DMS153 treated with DMSO at 0.1 percent for 48 hours (cell line): ENCODE measurements at regions not wholly inside any gene's neighbourhood (a gene's known extent, or its start where the extent isn't known, plus 50 kb on each side); places are given as distances from the start of the nearest gene placed in this dataset.
A peak's percentile ranks its signal among the peaks of the same experiment; 100 is the strongest.
"Not testable (repeated sequence)": the region's sequence is repeated elsewhere in the genome, so short reads cannot be mapped to it uniquely, and the experiment has no call there.

Experiments used
- DNase-seq: peaks from one replicate; lab custom pipeline; 2025; ENCODE audit not compliant: unreplicated experiment; lab: John Stamatoyannopoulos, UW

DNA sequence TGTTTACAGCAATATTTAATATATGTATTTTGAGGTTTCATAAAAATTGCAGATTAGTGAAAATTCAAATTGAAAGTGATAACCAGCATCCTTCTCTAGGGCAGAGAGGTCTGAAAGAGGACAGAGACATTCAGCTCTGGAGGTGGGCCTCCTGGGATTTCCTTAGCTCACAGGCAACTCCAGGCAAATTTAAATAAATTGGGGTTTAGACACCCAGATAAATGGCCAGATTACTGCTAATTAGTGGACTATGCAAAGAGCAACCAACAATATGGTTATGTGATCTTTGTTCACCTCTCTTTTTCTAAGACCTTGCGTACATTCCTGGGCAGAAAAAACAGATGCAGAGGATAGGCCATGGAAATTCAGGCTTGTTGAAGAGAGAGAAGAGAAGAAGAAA lies 1282.8 kb upstream of the ACVR2A start:
- no peak for DNase-seq

DNA sequence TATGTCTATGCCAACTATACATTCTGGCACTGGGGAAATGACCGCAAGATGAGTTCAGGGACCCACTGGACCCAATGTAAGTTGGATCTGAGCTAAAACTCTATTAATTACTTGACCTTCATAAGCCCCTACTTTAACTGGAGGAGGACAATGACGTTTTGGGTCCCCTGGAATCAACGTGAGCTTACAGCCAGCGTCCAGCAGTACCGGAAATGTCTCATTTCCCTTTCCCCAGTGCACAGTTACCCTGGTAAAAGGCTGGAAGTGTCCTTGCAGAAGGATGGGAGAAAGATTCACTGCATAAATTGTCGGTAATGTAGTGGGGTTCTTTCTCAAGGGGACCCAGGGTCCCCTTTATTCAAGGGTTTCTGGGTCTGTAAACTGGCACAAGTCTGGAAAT lies 1297.6 kb upstream of the ACVR2A start:
- DNase-seq = no peak

DNA sequence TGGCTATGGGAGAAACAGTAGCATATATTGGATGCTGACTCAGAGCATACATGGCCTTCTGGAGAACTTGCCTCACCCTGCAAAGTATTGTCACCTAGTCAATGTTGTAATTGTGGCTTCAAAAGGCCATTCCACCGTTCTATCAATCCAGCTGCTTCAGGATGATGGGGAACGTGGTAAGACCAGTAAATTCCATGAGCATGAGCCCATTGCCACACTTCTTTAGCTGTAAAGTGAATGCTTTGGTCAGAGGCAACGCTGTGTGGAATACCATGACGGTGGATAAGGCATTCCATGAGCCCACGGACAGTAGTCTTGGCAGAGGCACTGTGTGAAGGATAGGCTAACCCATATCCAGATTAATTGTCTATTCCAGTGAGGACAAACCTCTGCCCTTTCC lies 1300.1 kb upstream of the ACVR2A start:
- DNase-seq = no peak

DNA sequence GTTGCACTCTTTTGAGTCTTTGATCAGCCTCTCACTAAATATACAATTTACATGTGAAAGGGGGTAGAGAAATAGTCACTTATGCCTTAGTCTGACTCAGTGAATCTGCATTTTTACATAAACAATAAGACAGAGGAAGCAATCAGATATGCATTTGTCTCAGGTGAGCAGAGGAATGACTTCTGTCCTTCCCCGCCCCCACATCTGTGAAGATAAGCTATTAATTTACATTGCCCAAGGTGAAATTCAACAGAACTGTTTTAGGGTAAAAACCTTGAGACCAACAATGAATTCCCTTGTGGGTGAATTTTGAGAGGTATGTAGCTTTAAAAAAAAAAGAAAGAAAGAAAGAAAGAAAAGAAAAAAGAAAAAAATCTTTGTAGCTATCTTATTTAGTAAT lies 1302.9 kb upstream of the ACVR2A start:
- no peak for DNase-seq

DNA sequence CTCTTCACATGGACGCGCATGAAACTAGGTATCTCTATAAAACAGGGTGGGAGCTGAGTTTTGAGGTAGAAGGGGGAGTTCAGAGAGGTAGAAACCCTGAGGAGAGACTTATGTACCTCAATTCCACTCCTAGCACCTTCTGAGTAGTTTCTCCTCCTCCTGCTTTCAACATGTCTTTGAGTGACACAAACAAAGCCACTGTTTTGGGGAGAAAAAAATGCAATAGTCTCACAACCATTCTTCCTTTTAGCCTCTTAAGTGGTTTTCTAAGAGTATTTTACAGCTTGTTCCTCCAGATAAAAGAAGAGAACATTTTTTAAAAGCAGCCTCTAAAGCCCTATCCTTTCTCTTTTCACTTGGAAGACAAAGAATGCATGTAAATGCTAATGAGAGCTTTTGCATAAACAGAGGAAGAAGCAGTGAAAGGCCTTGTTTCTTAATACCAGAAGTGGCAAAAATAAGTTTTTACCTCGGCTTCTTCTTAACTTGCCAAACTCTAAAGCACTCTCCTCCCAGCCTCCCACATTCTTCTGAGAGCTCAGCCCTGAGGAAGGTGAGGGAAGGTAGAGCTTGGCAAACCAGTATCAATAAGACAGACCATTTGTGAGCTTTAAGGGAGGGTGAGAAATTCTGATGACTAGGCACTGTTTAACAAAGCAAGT lies 1304.4 kb upstream of the ACVR2A start:
- no peak for DNase-seq

DNA sequence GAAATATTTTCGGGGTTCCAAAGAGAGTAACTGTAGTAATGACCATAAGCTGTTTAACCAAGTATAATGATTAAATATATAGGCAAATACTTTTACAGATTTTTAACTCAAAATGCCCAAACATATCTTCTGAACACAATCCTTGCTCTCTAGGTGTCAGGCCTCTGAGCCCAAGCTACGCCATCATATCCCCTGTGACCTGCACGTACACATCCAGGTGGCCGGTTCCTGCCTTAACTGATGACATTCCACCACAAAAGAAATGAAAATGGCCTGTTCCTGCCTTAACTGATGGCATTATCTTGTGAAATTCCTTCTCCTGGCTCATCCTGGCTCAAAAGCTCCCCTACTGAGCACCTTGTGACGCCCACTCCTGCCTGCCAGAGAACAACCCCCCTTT lies 1305.1 kb upstream of the ACVR2A start:
- not testable (repeated sequence) for DNase-seq

DNA sequence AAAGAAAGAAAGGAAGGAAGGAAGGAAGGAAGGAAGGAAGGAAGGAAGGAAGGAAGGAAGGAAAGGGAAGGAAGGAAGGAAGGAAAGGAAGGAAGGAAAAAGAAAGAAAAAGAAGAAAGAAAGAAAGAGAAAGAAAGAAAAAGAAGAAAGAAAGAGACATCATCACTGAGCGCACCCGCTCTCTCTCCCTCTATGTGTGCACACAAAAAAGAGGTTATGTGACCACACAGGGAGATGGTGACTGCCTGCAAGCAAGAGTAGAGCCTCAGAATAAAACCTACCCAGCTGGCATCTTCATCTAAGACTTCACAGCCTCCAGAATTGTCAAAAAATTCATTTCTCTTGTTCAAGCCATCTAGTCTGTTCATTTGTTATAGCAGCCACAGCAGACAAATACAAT lies 1307.4 kb upstream of the ACVR2A start:
- DNase-seq = no peak

DNA sequence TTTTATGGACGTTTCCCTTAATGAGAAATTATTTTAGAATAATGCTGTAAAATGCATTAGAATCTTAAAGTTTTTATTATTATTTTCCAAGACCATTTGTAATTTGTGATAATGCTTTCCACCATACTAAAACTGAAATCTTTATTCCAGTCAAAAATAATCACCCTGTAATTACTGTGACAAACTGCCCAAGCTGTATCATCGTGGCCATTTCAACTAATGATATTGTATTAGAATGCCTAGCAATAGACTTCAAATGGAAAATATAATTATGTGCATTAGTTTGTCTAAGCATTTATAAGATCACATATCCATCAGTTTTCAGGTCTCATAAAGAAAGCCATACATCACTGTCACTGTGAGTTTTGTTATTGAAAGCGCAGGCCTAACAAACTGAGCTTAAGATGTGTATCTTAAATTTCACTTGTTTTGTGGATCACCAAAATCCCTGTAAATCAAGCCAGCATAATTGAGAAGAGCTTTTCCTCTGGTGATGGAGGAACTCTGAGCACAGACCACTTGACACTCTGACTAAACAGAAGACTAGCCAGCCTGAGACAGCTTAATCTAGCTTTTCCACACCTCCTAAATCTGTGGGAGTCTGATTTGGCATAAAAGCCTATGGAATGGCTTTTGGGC lies 1312.2 kb upstream of the ACVR2A start:
- DNase-seq = no peak

DNA sequence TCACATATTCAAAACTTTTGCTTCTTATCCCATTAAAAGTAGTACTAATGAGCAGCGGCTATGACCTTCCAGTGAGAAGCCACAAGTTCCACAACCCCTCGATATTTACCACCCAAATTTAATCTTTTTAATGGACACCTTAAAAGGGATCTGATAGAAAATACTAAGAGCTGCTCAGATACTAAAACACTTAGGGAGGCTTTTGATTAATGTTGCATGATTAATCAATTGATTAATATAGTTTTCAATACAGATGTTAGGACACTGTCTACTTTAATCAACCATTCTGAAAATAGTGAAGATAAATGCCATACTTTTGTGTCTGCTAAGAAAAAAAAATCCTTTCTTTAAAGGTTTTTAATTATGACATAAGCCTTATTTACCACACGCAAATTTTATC lies 1312.8 kb upstream of the ACVR2A start:
- DNase-seq = no peak

DNA sequence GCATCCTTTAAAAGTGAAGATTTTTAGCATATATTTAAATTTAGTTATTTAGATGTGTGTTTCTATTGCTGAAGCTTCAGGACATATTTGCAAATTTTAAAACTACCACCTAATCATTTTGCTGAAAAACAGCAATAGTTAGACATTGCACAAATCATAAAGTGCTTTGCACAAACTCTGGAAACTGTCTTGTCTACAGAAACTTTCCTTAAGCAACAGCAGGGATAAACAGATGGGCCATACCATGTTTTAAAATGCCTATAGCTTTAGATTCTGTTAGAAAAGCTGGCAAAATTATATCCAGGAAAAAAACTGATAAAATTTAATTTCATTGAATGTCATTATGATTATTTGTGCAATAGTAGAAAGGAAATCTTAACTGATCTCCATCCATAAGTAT lies 1313.9 kb upstream of the ACVR2A start:
- no peak for DNase-seq

DNA sequence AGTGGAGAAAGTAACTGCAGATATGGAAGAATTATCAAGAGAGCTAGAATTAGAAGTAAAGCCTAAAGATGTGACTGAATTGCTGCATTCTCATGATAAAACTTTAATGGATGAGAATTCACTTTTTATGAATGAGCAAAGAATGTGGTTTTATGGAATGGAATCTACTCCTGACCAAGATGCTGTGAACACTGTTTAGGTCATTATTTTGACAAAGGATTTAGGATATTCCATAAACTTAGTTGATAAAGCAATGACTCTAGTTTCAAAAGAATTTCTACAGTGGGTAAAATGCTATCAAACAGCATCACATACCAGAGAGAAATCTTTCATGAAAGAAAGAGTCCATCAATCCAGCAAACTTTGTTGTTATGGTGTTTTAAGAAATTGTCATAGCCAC lies 1317.7 kb upstream of the ACVR2A start:
- no peak for DNase-seq

DNA sequence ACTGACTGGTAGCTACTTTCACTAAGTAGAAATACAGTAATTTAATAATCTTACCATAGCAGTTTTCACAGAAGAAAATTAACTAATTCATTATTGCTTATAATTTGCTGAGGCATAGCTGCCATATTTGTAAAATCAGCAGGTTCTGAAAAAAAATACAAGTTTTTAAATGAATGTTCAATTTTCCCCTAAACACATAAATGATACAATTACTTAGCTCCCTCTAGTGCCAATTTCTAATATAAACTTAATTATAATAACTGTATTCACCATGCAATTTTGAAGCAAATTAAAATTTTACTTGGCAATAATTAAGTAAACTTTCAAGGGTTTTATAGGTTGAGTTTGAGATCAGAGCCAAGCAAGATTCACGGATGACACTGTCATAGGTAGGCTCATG lies 1321.6 kb upstream of the ACVR2A start:
- DNase-seq = peak; percentile 9

DNA sequence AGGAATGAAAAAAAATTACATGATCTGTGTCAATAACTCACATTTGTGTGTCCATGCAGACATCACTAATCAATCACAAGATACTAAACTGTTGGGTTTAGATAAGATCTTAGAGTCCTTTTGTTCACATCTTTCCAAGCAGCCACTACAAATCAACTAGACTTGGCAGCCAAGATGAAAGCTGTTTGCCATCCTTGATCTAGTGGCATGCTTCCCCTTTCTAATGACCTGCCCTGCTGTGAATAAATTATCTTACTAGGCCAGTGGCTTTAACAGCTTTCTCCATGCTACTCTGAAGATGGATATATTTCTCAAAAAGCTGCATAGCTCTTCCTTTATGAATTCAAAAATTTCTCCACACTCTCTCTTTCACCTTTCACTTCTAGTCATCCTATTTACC lies 1338.0 kb upstream of the ACVR2A start:
- no peak for DNase-seq

DNA sequence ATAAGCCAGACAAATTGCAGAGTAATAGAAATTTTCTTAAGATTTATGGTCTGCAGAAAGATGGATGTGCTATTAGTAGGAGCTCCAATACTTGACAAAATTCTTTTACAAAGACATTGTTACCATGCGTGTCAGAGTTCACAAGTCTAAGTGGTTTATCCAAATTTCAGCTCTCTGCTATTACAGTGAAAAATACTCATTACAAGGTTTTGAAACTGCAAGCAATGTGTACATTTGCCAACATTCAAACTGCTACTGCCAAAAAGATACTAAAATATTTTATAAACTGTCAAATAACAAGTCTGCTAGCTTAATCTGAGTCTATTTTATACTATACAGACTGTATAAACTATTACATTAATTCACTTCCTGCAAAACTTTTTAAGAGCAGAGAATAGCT lies 1341.5 kb upstream of the ACVR2A start:
- no peak for DNase-seq

DNA sequence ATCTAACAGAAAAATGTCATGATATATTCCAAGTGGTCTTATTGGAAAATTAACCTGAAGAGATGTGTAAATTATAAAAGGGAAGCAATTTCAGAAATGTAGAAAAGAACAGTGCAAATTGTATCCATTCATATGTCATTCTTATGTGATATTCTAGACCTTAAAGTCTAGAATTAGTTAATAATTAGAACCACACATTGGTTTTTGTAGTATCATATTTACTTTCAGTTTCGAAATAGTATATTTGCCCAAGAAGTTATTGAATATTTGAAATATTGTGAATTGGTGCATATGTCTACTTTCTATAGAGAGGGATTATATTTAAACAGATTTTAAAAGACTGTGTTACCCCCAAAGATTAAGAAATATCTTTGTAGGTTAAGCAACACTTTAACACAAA lies 1348.6 kb upstream of the ACVR2A start:
- DNase-seq = no peak

DNA sequence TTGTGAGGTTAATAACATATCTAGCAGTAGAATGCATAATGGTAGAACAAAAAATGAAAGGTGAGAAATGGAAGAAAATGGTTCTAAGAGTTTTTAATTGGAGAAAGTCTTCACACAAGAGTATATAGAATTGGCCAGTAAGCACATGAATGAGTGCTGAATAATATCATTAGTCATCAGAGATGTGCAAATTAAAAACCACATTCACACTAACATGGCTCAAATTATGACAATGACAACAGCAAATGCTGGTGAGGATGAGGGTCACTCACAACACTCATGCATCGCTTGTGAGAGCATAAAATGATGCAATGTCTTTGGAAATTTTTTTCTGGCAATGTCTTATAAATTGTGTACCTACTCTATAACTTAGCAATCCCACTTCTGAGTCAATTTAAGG lies 1355.4 kb upstream of the ACVR2A start:
- DNase-seq = no peak

DNA sequence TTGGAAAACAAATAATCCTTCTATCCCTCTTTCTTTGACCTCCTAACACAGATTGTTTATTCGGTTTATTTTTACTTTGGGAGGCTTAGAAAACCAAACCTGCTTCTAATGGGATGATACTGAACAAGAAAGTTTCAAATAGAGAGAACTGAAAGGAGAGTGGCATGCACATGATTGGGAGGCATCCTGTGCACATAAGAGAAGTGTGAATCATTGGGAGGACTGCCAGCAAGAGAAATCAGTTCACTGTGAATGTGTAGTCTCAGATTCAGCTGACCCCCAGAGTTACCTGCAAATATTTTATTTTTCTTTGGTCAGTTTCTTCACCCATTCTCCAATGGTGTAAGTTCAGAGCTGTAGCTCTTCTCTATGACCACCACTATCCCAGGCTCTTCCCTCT lies 1363.2 kb upstream of the ACVR2A start:
- DNase-seq = no peak

DNA sequence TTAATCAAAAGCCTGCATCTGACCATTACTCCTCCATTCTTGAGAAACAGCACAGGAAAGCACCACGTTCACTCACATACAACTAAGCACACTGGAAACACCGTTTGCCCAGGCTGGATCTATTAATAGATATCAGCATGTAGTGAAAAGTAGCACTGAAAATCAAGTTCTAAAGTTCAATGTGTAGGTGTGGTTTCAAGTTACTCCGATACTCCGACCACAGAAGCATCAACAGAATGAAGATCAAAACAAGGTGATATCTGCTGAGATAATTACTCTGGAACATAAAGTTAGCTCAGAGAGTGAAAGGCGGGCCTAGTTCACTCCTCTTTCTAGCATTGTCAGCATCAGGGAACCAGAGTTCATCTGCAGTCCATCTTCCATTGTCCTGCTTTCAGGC lies 1367.4 kb upstream of the ACVR2A start:
- no peak for DNase-seq

DNA sequence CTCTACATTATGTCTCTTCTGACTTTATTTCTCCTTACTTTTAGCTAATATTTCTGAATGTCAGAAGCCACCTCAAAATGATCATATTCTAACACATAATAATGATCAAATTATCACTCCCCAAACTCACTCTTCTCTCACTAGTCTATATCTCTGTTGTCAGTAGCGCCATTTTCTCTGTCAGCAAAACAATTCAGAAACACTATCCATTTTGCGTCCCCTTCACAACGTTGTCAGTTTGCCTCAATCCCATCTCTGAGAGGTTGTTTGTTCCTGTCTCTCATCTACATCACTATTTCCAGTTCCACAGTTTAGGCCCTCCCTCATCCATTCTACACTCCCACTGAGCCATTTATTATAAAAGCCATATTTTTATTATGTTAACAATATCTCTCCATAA lies 1376.3 kb upstream of the ACVR2A start:
- DNase-seq = no peak

DNA sequence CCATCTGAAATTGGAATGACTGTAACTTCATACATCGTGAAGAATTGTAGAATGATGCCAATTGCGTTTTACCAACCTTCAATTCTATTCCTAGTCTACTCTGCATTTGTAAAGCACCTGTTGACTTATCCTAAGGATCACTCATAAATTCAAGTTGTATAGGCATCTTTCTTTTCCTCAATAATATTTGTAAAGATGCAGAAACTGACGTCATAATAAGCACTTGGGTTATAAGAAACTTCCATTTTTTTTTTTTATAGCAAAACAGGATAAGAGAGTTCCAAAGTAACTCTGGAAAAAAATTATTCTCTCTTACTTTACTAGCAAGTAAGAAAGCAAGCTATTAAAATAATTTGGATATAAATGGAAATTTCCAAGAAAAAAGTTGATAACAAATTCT lies 1377.4 kb upstream of the ACVR2A start:
- DNase-seq = no peak

DNA sequence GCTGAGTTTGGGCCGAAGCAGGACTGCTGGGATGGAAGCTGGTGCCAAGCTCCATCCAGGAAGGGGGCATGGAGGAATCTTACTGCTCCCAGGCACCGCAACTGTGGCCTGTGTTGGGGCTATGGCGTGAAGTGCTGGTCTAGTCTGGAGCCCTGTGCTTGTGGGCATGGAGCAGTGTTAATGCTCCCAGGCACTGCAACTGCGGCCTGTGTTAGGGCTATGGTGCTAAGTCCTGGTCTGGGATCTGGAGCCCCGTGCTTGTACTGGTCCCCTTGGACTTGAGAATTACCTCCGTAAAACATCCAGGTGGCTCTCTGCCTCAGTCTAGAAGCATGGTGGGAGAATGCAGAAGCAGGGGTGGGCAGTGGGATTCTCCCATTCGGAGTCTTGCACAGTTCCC lies 1379.4 kb upstream of the ACVR2A start:
- no peak for DNase-seq

DNA sequence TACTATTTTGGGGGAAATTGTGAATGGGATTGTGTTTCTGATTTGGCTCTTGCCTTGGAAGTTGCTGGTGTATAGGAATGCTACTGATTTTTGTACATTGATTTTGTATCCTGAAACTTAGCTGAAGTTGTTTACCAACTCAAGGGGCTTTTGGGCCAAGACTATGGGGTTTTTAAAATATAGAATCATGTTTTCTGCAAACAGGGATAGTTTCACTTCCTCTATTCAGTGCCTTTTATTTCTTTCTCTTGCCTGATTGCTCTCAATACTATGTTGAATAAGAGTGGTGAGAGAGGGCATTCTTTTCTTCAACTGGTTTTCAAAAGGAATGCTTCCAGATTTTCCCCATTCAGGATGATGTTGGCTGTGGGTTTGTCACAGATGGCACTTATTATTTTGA lies 1383.8 kb upstream of the ACVR2A start:
- no peak for DNase-seq

DNA sequence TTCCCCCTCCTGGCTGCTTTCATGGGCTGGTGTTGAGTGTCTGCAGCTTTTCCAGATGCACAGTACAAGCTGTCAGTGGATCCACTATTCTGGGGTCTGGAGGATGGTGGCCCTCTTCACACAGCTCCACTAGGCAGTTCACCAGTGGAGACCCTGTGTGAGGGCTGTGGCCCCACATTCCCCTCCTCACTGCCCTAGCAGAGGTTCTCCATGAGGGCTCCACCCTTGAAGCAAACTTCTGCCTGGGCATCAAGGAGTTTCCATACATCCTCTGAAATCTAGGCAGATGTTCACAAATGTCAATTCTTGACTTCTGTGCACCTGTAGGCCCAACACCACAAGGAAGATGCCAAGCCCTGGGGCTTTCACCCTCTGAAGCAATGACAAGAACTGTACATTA lies 1386.2 kb upstream of the ACVR2A start:
- DNase-seq = no peak
